ENCODE measurements at regions not wholly inside any gene's neighbourhood (a gene's known extent, or its start where the extent isn't known, plus 50 kb on each side); places are given as distances from the start of the nearest gene placed in this dataset.

DNA sequence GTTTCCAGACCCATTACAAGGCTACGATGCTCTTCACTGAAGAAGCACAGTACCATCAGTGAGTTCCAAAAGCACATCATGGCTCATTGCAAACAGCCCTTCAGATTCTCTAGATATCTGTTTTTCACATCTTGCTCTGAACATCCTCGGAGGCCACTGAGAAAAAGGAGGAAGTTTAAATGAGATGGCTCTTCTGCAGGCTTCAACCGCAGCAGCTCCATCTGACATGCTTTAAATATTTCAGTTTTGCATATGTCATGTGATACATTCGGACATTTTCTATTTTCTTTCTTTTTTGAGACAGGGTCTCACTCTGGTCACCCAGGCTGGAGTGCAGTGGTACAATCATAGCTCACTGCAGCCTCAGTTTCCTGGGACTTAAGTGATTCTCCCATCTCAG, 396.8 kb downstream of the NPIPA8 start:
- no peak for DNase-seq (ENCODE audit: insufficient read length, low spot score, missing footprints)
- H3K9me3 ChIP-seq (ENCODE audit: low read depth, low read length) = no peaks in the 10 kb centered on the region
- H2AFZ ChIP-seq (ENCODE audit: low read length) = no peak overlapping the region
- no peaks in the 10 kb centered on the region for H4K20me1 ChIP-seq (ENCODE audit: insufficient read depth, low read length)
- H3K4me1 ChIP-seq (ENCODE audit: insufficient read depth, low read length) = no peaks in the 10 kb centered on the region
- no peak overlapping the region for H3K4me3 ChIP-seq (ENCODE audit: insufficient read depth, low read length)
- TF ChIP-seq, protein P1, sequence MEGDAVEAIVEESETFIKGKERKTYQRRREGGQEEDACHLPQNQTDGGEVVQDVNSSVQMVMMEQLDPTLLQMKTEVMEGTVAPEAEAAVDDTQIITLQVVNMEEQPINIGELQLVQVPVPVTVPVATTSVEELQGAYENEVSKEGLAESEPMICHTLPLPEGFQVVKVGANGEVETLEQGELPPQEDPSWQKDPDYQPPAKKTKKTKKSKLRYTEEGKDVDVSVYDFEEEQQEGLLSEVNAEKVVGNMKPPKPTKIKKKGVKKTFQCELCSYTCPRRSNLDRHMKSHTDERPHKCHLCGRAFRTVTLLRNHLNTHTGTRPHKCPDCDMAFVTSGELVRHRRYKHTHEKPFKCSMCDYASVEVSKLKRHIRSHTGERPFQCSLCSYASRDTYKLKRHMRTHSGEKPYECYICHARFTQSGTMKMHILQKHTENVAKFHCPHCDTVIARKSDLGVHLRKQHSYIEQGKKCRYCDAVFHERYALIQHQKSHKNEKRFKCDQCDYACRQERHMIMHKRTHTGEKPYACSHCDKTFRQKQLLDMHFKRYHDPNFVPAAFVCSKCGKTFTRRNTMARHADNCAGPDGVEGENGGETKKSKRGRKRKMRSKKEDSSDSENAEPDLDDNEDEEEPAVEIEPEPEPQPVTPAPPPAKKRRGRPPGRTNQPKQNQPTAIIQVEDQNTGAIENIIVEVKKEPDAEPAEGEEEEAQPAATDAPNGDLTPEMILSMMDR (IDR thresholded peaks at IDR 0.05; ENCODE audit: extremely low read depth, low read depth, low read length) = no peak
- no peaks in the 10 kb centered on the region for H3K27me3 ChIP-seq (ENCODE audit: insufficient read depth, low read length)
- H3K27ac ChIP-seq (ENCODE audit: low read depth, low read length) = no peak overlapping the region
- H3K79me2 ChIP-seq (ENCODE audit: insufficient read depth, low read length) = no peaks in the 10 kb centered on the region
- H3K36me3 ChIP-seq (ENCODE audit: insufficient read depth, low read length) = no peaks in the 10 kb centered on the region
- no peak overlapping the region for H3K4me2 ChIP-seq (ENCODE audit: insufficient read depth, low read length)

GRCh38 chr16:17939122-17939536, 397.4 kb downstream of the NPIPA8 start:
- Histone ChIP-seq H3K9me3 (ENCODE audit: low read depth, low read length) (no peaks in the 10 kb centered on the region), H2AFZ (ENCODE audit: low read length) (no peak overlapping the region), H4K20me1 (ENCODE audit: insufficient read depth, low read length) (no peaks in the 10 kb centered on the region), H3K4me2 (ENCODE audit: insufficient read depth, low read length) (no peak overlapping the region), H3K36me3 (ENCODE audit: insufficient read depth, low read length) (no peaks in the 10 kb centered on the region), H3K79me2 (ENCODE audit: insufficient read depth, low read length) (no peaks in the 10 kb centered on the region), H3K27ac (ENCODE audit: low read depth, low read length) (no peak overlapping the region), H3K4me3 (ENCODE audit: insufficient read depth, low read length) (no peak overlapping the region), H3K4me1 (ENCODE audit: insufficient read depth, low read length) (no peaks in the 10 kb centered on the region), H3K27me3 (ENCODE audit: insufficient read depth, low read length) (no peaks in the 10 kb centered on the region)
- TF ChIP-seq, protein P1 (IDR thresholded peaks at IDR 0.05; ENCODE audit: extremely low read depth, low read depth, low read length) = no peak
- no peak for DNase-seq (ENCODE audit: insufficient read length, low spot score, missing footprints)

- no peaks in the 10 kb centered on the region for H3K9me3 ChIP-seq (ENCODE audit: low read depth, low read length)
- TF ChIP-seq, protein P1 (IDR thresholded peaks at IDR 0.05; ENCODE audit: extremely low read depth, low read depth, low read length) = no peak
- no peaks in the 10 kb centered on the region for H3K36me3 ChIP-seq (ENCODE audit: insufficient read depth, low read length)
- H3K27ac ChIP-seq (ENCODE audit: low read depth, low read length) = no peak overlapping the region
- no peaks in the 10 kb centered on the region for H3K79me2 ChIP-seq (ENCODE audit: insufficient read depth, low read length)
- no peaks in the 10 kb centered on the region for H4K20me1 ChIP-seq (ENCODE audit: insufficient read depth, low read length)
- H3K4me1 ChIP-seq (ENCODE audit: insufficient read depth, low read length) = no peaks in the 10 kb centered on the region
- H2AFZ ChIP-seq (ENCODE audit: low read length) = no peak overlapping the region
- no peak overlapping the region for H3K4me3 ChIP-seq (ENCODE audit: insufficient read depth, low read length)
- no peak overlapping the region for H3K4me2 ChIP-seq (ENCODE audit: insufficient read depth, low read length)
- no peak for DNase-seq (ENCODE audit: insufficient read length, low spot score, missing footprints)
- no peaks in the 10 kb centered on the region for H3K27me3 ChIP-seq (ENCODE audit: insufficient read depth, low read length)
These were observed 398.0 kb downstream of the NPIPA8 start for GRCh38 chr16:17938546-17938945.

DNA sequence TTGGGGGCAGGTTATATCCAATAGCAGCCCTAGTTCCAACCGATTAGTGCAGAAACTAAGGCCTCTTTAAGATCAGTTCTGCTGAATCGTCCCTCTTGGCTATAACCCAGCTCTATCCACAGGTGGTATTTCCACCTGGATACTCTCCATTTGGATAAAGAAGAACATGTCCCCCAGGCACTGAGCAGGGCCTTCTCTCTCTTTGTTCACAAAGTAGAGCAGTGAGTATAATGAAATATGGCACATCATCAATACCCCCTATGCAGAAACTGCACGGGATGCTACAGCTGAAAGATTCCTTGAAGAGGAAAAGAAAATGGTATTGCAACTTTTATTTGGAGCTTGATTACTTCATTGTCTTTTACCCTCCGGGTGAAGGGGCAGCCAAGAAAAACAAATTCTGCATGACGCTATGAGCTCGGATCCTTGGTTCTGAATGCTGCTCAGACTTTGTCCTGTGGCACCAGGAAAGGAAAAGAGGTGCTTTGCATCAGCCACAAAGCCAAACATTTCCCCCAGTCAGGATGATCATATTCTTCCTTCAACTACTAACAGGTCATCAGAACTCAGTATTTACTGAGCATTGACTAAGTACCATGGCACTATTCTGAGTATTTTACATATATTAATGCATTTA, 399.7 kb downstream of the NPIPA8 start:
- Histone ChIP-seq H3K27me3 (ENCODE audit: insufficient read depth, low read length) (no peaks in the 10 kb centered on the region), H3K9me3 (ENCODE audit: low read depth, low read length) (no peaks in the 10 kb centered on the region), H3K27ac (ENCODE audit: low read depth, low read length) (no peak overlapping the region), H3K79me2 (ENCODE audit: insufficient read depth, low read length) (no peaks in the 10 kb centered on the region), H3K36me3 (ENCODE audit: insufficient read depth, low read length) (no peaks in the 10 kb centered on the region), H4K20me1 (ENCODE audit: insufficient read depth, low read length) (no peaks in the 10 kb centered on the region), H3K4me3 (ENCODE audit: insufficient read depth, low read length) (no peak overlapping the region), H3K4me2 (ENCODE audit: insufficient read depth, low read length) (no peak overlapping the region), H3K4me1 (ENCODE audit: insufficient read depth, low read length) (no peaks in the 10 kb centered on the region), H2AFZ (ENCODE audit: low read length) (no peak overlapping the region)
- TF ChIP-seq, protein P1 (IDR thresholded peaks at IDR 0.05; ENCODE audit: extremely low read depth, low read depth, low read length) = no peak
- DNase-seq (ENCODE audit: insufficient read length, low spot score, missing footprints) = peak; percentile 31

Data from osteoblast (primary cell).